Keratinocyte (primary cell): ENCODE measurements at regions not wholly inside any gene's neighbourhood (a gene's known extent, or its start where the extent isn't known, plus 50 kb on each side); places are given as distances from the start of the nearest gene placed in this dataset.

ENCODE experiments used
- DNase-seq: peaks from one replicate; pipeline ENCODE4 v3.0.0-alpha.2; 2011; ENCODE audit warnings: low read depth, missing footprints, low spot score
- FAIRE-seq: peaks from 2 replicates; lab custom pipeline; 2011; peaks lifted over from hg19 to GRCh38; lab: Jason Lieb, UNC
- H2AFZ ChIP-seq: 2 replicates; pipeline ENCODE4 v1.6.0; 2012; ENCODE audit warnings: low read length, control low read depth, inconsistent platforms; ENCODE audit not compliant: control insufficient read depth
- H3K27ac ChIP-seq: 2 replicates; pipeline ENCODE4 v1.5.1; 2011; ENCODE audit warnings: low read length; ENCODE audit not compliant: control insufficient read depth, insufficient read depth
- H3K27me3 ChIP-seq: 3 replicates; pipeline ENCODE4 v1.6.0; 2011; ENCODE audit warnings: low read length; ENCODE audit not compliant: control insufficient read depth, insufficient read depth; ENCODE audit errors: extremely low read depth
- H3K36me3 ChIP-seq, 2 experiments: 2 replicates in 1 of 2; 3 replicates in 1 of 2; pipeline ENCODE4 v1.5.1; 2011; ENCODE audit warnings: low read length in 2 of 2, mild to moderate bottlenecking in 1 of 2; ENCODE audit not compliant: control insufficient read depth in 2 of 2, insufficient read depth in 2 of 2; ENCODE audit errors: extremely low read depth in 1 of 2
- H3K4me1 ChIP-seq: 3 replicates; pipeline ENCODE4 v1.5.1; 2011; ENCODE audit warnings: low read length; ENCODE audit not compliant: control insufficient read depth, insufficient read depth; ENCODE audit errors: extremely low read depth
- H3K4me2 ChIP-seq: 3 replicates; pipeline ENCODE4 v1.6.0; 2011; ENCODE audit warnings: low read depth, low read length; ENCODE audit not compliant: control insufficient read depth, insufficient read depth; ENCODE audit errors: extremely low read depth
- H3K4me3 ChIP-seq, 3 experiments: fragments of 200-600 bp in 1 of 3; sonication (generic) in 1 of 3; 2 replicates in 2 of 3; 3 replicates in 1 of 3; pipeline ENCODE4 v1.5.1; 2011 to 2016; ENCODE audit warnings: low read length in 3 of 3, mild to moderate bottlenecking in 3 of 3, control low read depth in 2 of 3, inconsistent platforms in 1 of 3, low read depth in 1 of 3, mixed read lengths in 1 of 3, mixed run types in 1 of 3, moderate library complexity in 1 of 3; ENCODE audit not compliant: control insufficient read depth in 2 of 3, insufficient read depth in 2 of 3; ENCODE audit errors: extremely low read depth in 1 of 3
- H3K79me2 ChIP-seq: 2 replicates; pipeline ENCODE4 v1.6.0; 2012; ENCODE audit warnings: low read length; ENCODE audit not compliant: control insufficient read depth, insufficient read depth
- H3K9ac ChIP-seq: 3 replicates; pipeline ENCODE4 v1.6.0; 2011; ENCODE audit warnings: low read length; ENCODE audit not compliant: control insufficient read depth, insufficient read depth; ENCODE audit errors: extremely low read depth
- H3K9me1 ChIP-seq: 3 replicates; pipeline ENCODE4 v1.6.0; 2011; ENCODE audit warnings: low read length; ENCODE audit not compliant: control insufficient read depth, insufficient read depth; ENCODE audit errors: extremely low read depth
- H3K9me3 ChIP-seq: 2 replicates; pipeline ENCODE4 v1.5.1; 2012; ENCODE audit warnings: low read depth, low read length; ENCODE audit not compliant: control insufficient read depth
- H4K20me1 ChIP-seq: 3 replicates; pipeline ENCODE4 v1.6.0; 2011; ENCODE audit warnings: low read length; ENCODE audit not compliant: control insufficient read depth, insufficient read depth; ENCODE audit errors: extremely low read depth
- CTCF ChIP-seq, 3 experiments: IDR thresholded peaks in 1 of 3; conservative IDR thresholded peaks in 1 of 3; optimal IDR thresholded peaks in 1 of 3; 2 replicates in 2 of 3; 3 replicates in 1 of 3; pipeline versions ENCODE3 to v1.5.1; 2011; ENCODE audit warnings: low read length in 3 of 3, mild to moderate bottlenecking in 3 of 3, moderate library complexity in 2 of 3, control low read depth in 1 of 3, inconsistent platforms in 1 of 3; ENCODE audit not compliant: insufficient read depth in 2 of 3; ENCODE audit errors: extremely low read depth in 1 of 3
- EZH2 ChIP-seq: IDR thresholded peaks from one replicate; pipeline ENCODE4 v1.6.1; 2012; ENCODE audit warnings: inconsistent platforms, mild to moderate bottlenecking, low read length, moderate library complexity
- dilution Hi-C: fragments of 300-500 bp; cut with MboI; formaldehyde crosslinking; loops from one replicate; pipeline ENCODE4 v1.7.0; 2020; ENCODE audit warnings: low sequenced_read_pairs; ENCODE audit not compliant: extremely low pct_ligation_motif_present

DNA sequence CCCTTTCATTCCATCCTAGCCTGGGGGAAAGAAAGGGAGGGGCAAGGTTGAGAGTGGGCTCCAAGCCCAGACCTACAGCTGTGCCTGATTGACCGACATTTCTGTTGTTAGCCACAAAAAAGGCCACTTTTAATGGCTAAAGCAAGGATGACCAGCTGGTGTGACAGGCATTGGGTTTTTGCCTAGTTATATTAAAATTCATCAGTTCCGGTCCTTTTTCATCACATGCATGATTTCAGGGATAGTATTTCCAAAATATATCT, 192.3 kb downstream of the ZNF326 start:
- H3K4me2 ChIP-seq, result no peak overlapping the region
- no peak overlapping the region for H3K27ac ChIP-seq
- no peaks in the 10 kb centered on the region for H3K9me3 ChIP-seq
- no peak overlapping the region for H3K9ac ChIP-seq
- TF ChIP-seq EZH2, result no peak
- no peak for TF ChIP-seq CTCF (optimal IDR thresholded peaks at IDR 0.05 in 1 of 3, IDR thresholded peaks at IDR 0.05 in 1 of 3, conservative IDR thresholded peaks at IDR 0.05 in 1 of 3; ENCODE audit: extremely low read depth in 1 of 3, insufficient read depth in 2 of 3, low read length in 3 of 3)
- dilution Hi-C loops, result no loop called here
- no peak overlapping the region for H3K4me3 ChIP-seq
- no peaks in the 10 kb centered on the region for H4K20me1 ChIP-seq
- no peaks in the 10 kb centered on the region for H3K36me3 ChIP-seq
- no peak overlapping the region for H2AFZ ChIP-seq
- H3K27me3 ChIP-seq, result no peaks in the 10 kb centered on the region
- FAIRE-seq (no peak), DNase-seq (no peak)
- no peaks in the 10 kb centered on the region for H3K4me1 ChIP-seq
- H3K79me2 ChIP-seq, result no peaks in the 10 kb centered on the region
- H3K9me1 ChIP-seq, result no peaks in the 10 kb centered on the region

DNA sequence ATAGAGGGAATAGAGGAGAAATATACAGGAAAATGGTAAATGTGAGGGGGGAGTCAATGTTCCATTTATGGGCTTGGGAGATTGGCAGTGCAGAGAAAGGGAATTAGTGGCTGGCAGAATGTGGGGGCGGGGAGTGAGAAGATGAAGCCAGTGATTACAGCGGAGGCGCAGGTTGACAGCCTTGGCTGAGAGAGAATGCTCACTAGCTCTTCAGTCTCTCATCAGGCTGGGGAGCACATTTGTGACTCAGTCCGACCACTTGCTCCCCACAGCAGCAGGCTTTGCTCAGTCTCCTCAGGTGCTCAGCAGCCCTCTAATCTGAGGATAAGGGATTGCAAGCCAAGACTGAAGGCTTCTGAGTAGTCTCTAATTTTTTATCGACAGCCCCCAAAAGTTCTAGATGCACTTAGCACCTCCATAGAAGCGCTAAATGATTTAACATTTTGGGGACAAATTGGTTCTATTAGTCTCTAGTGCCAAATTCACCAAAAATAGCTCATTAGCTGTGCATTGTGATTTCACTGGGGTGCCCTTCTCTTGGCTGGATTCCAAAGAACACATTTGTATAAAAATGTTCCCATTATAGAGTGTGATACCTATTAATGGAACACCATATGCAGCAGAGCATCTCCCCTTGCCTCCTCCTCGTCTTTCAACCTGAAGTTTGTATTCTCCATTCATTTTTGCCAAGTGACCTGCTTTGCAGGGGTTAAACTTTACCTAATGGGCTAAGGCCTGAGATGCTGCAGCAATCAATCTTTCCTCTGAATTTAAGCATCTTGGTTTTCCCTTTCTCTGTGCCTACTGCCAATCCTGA, 191.8 kb downstream of the ZNF326 start:
- Histone ChIP-seq H3K36me3 (no peaks in the 10 kb centered on the region), H3K27ac (no peak overlapping the region), H3K79me2 (no peaks in the 10 kb centered on the region), H3K9ac (no peak overlapping the region), H3K9me3 (no peaks in the 10 kb centered on the region), H3K9me1 (no peaks in the 10 kb centered on the region), H4K20me1 (no peaks in the 10 kb centered on the region), H3K4me1 (no peaks in the 10 kb centered on the region), H2AFZ (no peak overlapping the region), H3K27me3 (no peaks in the 10 kb centered on the region), H3K4me3 (no peak overlapping the region), H3K4me2 (no peak overlapping the region)
- no peak for FAIRE-seq
- dilution Hi-C loops, result no loop called here
- DNase-seq, result no peak
- TF ChIP-seq EZH2 (no peak), CTCF (optimal IDR thresholded peaks at IDR 0.05 in 1 of 3, IDR thresholded peaks at IDR 0.05 in 1 of 3, conservative IDR thresholded peaks at IDR 0.05 in 1 of 3; ENCODE audit: extremely low read depth in 1 of 3, insufficient read depth in 2 of 3, low read length in 3 of 3) (no peak)
